HepG2 (cell line): ENCODE measurements at regions not wholly inside any gene's neighbourhood (a gene's known extent, or its start where the extent isn't known, plus 50 kb on each side); places are given as distances from the start of the nearest gene placed in this dataset.

Experiments used
- ATAC-seq: fragments of 200-7000 bp; cut with Tn5 transposase; 3 replicates; pipeline ENCODE4 v1.9.1; 2020; ENCODE audit warnings: mild to moderate bottlenecking, moderate library complexity
- BruUV-seq: library from RNA; stranded (reverse); fragments of 400-500 nt; replicated peaks from 2 replicates; lab custom pipeline; 2021; lab: Mats Ljungman, UMichigan
- CTCF ChIA-PET: fragments of 300-600 bp; formaldehyde crosslinking; extraction: SDS; loops from one replicate; lab custom pipeline; 2021; ENCODE audit warnings: low total read pairs, inconsistent platforms, low intra/inter-chr PET ratio; lab: Yijun Ruan, JAX
- POLR2A ChIA-PET: fragments of 350-600 bp; sonication (Branson Sonifier 250); formaldehyde crosslinking; loops from one replicate; lab custom pipeline; 2020; ENCODE audit warnings: antibody characterized with exemption, inconsistent platforms; lab: Yijun Ruan, JAX
- DNase-seq: peaks from one replicate; pipeline ENCODE4 v3.0.0-alpha.2; 2015; ENCODE audit warnings: low spot score
- FAIRE-seq: peaks from 3 replicates; lab custom pipeline; 2011; peaks lifted over from hg19 to GRCh38; lab: Jason Lieb, UNC
- H2AFZ ChIP-seq: one replicate; pipeline ENCODE4 v1.6.1; 2011; ENCODE audit warnings: low read length, inconsistent platforms
- H3K27ac ChIP-seq: fragments of 300-600 bp; 3 replicates; pipeline ENCODE4 v1.8.0; 2011; ENCODE audit warnings: mixed run types, mild to moderate bottlenecking, mixed read lengths, low read length, inconsistent platforms; ENCODE audit not compliant: insufficient read depth; ENCODE audit errors: extremely low read length
- H3K27me3 ChIP-seq, 2 experiments: fragments of 200-600 bp in 1 of 2; 2 replicates in 1 of 2; 3 replicates in 1 of 2; pipeline versions ENCODE4 v1.6.0 to v1.8.0; 2011; ENCODE audit warnings: low read length in 2 of 2, mild to moderate bottlenecking in 2 of 2, moderate library complexity in 2 of 2, inconsistent platforms in 1 of 2; ENCODE audit not compliant: insufficient read depth in 2 of 2, control insufficient read depth in 1 of 2
- H3K36me3 ChIP-seq, 2 experiments: fragments of 200-600 bp in 1 of 2; replicated peaks in 1 of 2; 2 replicates in 1 of 2; 3 replicates in 1 of 2; pipeline versions ENCODE4 v1.5.1 to v1.8.0; 2011; ENCODE audit warnings: low read length in 2 of 2, inconsistent platforms in 1 of 2; ENCODE audit not compliant: insufficient read depth in 2 of 2, control insufficient read depth in 1 of 2
- H3K4me1 ChIP-seq: 2 replicates; pipeline ENCODE4 v1.5.1; 2012; ENCODE audit warnings: low read length, inconsistent platforms; ENCODE audit not compliant: insufficient read depth
- H3K4me2 ChIP-seq: 2 replicates; pipeline ENCODE4 v1.6.0; 2011; ENCODE audit warnings: low read depth, low read length, inconsistent platforms
- H3K4me3 ChIP-seq, 3 experiments: fragments of 200-600 bp in 1 of 3; sonication (generic), shearing (Covaris generic) in 1 of 3; replicated peaks in 1 of 3; 2 replicates each; pipeline ENCODE4 v1.5.1; 2011 to 2016; ENCODE audit warnings: low read length in 3 of 3, inconsistent platforms in 2 of 3, low read depth in 2 of 3, mild to moderate bottlenecking in 2 of 3, control low read depth in 1 of 3, mixed read lengths in 1 of 3; ENCODE audit not compliant: insufficient read depth in 1 of 3
- H3K79me2 ChIP-seq: one replicate; pipeline ENCODE4 v1.6.1; 2011; ENCODE audit warnings: low read length, inconsistent platforms; ENCODE audit not compliant: insufficient read depth
- H3K9ac ChIP-seq: 2 replicates; pipeline ENCODE4 v1.6.0; 2011; ENCODE audit warnings: mild to moderate bottlenecking, low read depth, low read length, inconsistent platforms; ENCODE audit not compliant: insufficient read depth
- H3K9me3 ChIP-seq: 2 replicates; pipeline ENCODE4 v1.5.1; 2012; ENCODE audit warnings: mild to moderate bottlenecking, low read length
- H4K20me1 ChIP-seq: 2 replicates; pipeline ENCODE4 v1.6.0; 2011; ENCODE audit warnings: inconsistent platforms, mild to moderate bottlenecking, low read length, moderate library complexity; ENCODE audit not compliant: insufficient read depth
- ATF4 ChIP-seq, 2 experiments: fragments of 450-650 bp in 1 of 2; sonication (generic) in 1 of 2; formaldehyde crosslinking; IDR thresholded peaks; 2 replicates each; pipeline versions ENCODE4 v1.5.0 to v1.8.0; 2020 to 2022; ENCODE audit warnings: mild to moderate bottlenecking in 1 of 2, missing genetic modification reagents in 1 of 2
- CEBPG ChIP-seq: IDR thresholded peaks from 2 replicates; pipeline ENCODE4 v1.6.1; 2016
- CREBL2 ChIP-seq: sonication (generic); formaldehyde crosslinking; IDR thresholded peaks from 2 replicates; pipeline ENCODE4 v1.8.1; 2023; ENCODE audit warnings: missing genetic modification reagents, mild to moderate bottlenecking, borderline replicate concordance
- HMGXB4 ChIP-seq, 2 experiments: sonication (generic) in 1 of 2; formaldehyde crosslinking in 1 of 2; IDR thresholded peaks; 2 replicates each; pipeline versions ENCODE4 v1.4.0 to v1.6.1; 2018 to 2020; ENCODE audit warnings: missing genetic modification reagents in 2 of 2, borderline replicate concordance in 1 of 2, low read depth in 1 of 2, mild to moderate bottlenecking in 1 of 2, missing biosample characterization in 1 of 2
- KDM1A ChIP-seq: IDR thresholded peaks from 2 replicates; pipeline ENCODE4 v1.6.1; 2016; ENCODE audit warnings: missing compliant biosample characterization
- RBM22 ChIP-seq: fragments of 200-400 bp; formaldehyde crosslinking; optimal IDR thresholded peaks from 2 replicates; pipeline ENCODE3; 2017; ENCODE audit warnings: mild to moderate bottlenecking, low read length, moderate library complexity
- SRSF4 ChIP-seq: fragments of 200-400 bp; formaldehyde crosslinking; IDR thresholded peaks from one replicate; pipeline ENCODE4 v1.6.1; 2018; ENCODE audit warnings: mild to moderate bottlenecking, low read depth, low read length, moderate library complexity; ENCODE audit not compliant: poor library complexity, severe bottlenecking
- ZNF788 ChIP-seq: sonication (generic); formaldehyde crosslinking; IDR thresholded peaks from 2 replicates; pipeline ENCODE4 v1.5.0; 2020; ENCODE audit warnings: mild to moderate bottlenecking, missing genetic modification reagents, borderline replicate concordance
- ZSCAN22 ChIP-seq: sonication (generic); formaldehyde crosslinking; IDR thresholded peaks from 2 replicates; pipeline ENCODE4 v1.4.0; 2020; ENCODE audit warnings: mild to moderate bottlenecking, missing genetic modification reagents
- WGBS: methylation state at CpG from one replicate; pipeline ENCODE4 v1.1.6; 2017; ENCODE audit warnings: low lambda C conversion rate; 5-methylcytosine and 5-hydroxymethylcytosine counted together
- in situ Hi-C: cut with HindIII; loops from 2 replicates; pipeline ENCODE4 v1.10.0; 2017; ENCODE audit warnings: low pct_unique_long_range_greater_than_20kb; ENCODE audit not compliant: extremely low pct_ligation_motif_present
- intact Hi-C: fragments of 100-400 bp; cut with micrococcal nuclease; formaldehyde crosslinking; loops from one replicate; pipeline ENCODE4 v1.10.0; 2022; ENCODE audit not compliant: unreplicated experiment

- no peak for FAIRE-seq
- H3K9ac ChIP-seq: no peak overlapping the region
These were observed 212.9 kb upstream of the SEMA6A start for GRCh38 chr5:116787570-116787969.

GRCh38 chr5:116785106-116785505 is 210.5 kb upstream of the SEMA6A start:
- ChIA-PET POLR2A (no interaction called here), CTCF (no interaction called here)
- H2AFZ ChIP-seq: peak overlapping the region; percentile 69
- no peak for ATAC-seq
- 0 out of 5 replicates have a peak, but pooled peaks cover 0 to 6% of the 10 kb centered on the region in 2 experiments for H3K27me3 ChIP-seq
- WGBS: 23% methylated on average over 4 of the region's 4 CpGs
- H3K79me2 ChIP-seq: no peaks in the 10 kb centered on the region
- no peaks in the 10 kb centered on the region for H3K4me1 ChIP-seq
- FAIRE-seq: no peak
- H3K9ac ChIP-seq: no peak overlapping the region
- TF ChIP-seq CEBPG: 0 out of 2 replicates have a peak, but pooled peaks have one; percentile 18
- no peak for TF ChIP-seq ZNF788 (CRISPR knock-in tag)
- no peak for TF ChIP-seq CREBL2 (CRISPR knock-in tag)
- peak in 1 of 2 experiments; percentile 81; a peak in 2 of 4 replicates for TF ChIP-seq ATF4 (CRISPR knock-in tag; IDR thresholded peaks at IDR 0.05)
- H4K20me1 ChIP-seq: no peaks in the 10 kb centered on the region
- peaks cover 7% of the 10 kb centered on the region for H3K9me3 ChIP-seq
- no peaks in the 10 kb centered on the region for H3K36me3 ChIP-seq
- no peak for DNase-seq
- H3K4me2 ChIP-seq: no peak overlapping the region
- no peak overlapping the region for H3K27ac ChIP-seq
- in situ Hi-C loops: no loop called here
- no peak overlapping the region for H3K4me3 ChIP-seq
- BruUV-seq: no TSS peak
- intact Hi-C loops: no loop called here

More at GRCh38 chr5:116787570-116787969, 212.9 kb upstream of the SEMA6A start:
- WGBS: 62% methylated on average over 2 of the region's 2 CpGs
- intact Hi-C loops: no loop called here
- peaks cover 10% of the 10 kb centered on the region for H3K9me3 ChIP-seq
- ATAC-seq (no peak), DNase-seq (no peak)
- CTCF ChIA-PET: no interaction called here
- POLR2A ChIA-PET: no interaction called here
- H3K79me2 ChIP-seq: no peaks in the 10 kb centered on the region
- H3K4me3 ChIP-seq: no peak overlapping the region
- no peak overlapping the region for H3K27ac ChIP-seq
- H3K4me1 ChIP-seq: no peaks in the 10 kb centered on the region
- H3K4me2 ChIP-seq: no peak overlapping the region
- no peak overlapping the region for H2AFZ ChIP-seq
- no TSS peak for BruUV-seq
- H4K20me1 ChIP-seq: no peaks in the 10 kb centered on the region
- in situ Hi-C loops: no loop called here
- H3K27me3 ChIP-seq: 0 out of 5 replicates have a peak, but pooled peaks cover 0 to 6% of the 10 kb centered on the region in 2 experiments
- H3K36me3 ChIP-seq: no peaks in the 10 kb centered on the region
- TF ChIP-seq ZSCAN22 (CRISPR knock-in tag): no peak
- no peak for TF ChIP-seq HMGXB4 (CRISPR knock-in tag; IDR thresholded peaks at IDR 0.05; ENCODE audit: borderline replicate concordance in 1 of 2, low read depth in 1 of 2)
- no peak for TF ChIP-seq RBM22
- no peak for TF ChIP-seq SRSF4
- no peak for TF ChIP-seq KDM1A (CRISPR knock-in tag)
